ENCODE measurements at regions not wholly inside any gene's neighbourhood (a gene's known extent, or its start where the extent isn't known, plus 50 kb on each side); places are given as distances from the start of the nearest gene placed in this dataset.
"Not testable (repeated sequence)": the region's sequence is repeated elsewhere in the genome, so short reads cannot be mapped to it uniquely, and the experiment has no call there.

GRCh38 chr6:69623357-69623756 lies 173.5 kb downstream of the LMBRD1 start:
- DNase-seq = no peak

- no peak for DNase-seq
These were observed 173.9 kb downstream of the LMBRD1 start for GRCh38 chr6:69622924-69623323.

DNA sequence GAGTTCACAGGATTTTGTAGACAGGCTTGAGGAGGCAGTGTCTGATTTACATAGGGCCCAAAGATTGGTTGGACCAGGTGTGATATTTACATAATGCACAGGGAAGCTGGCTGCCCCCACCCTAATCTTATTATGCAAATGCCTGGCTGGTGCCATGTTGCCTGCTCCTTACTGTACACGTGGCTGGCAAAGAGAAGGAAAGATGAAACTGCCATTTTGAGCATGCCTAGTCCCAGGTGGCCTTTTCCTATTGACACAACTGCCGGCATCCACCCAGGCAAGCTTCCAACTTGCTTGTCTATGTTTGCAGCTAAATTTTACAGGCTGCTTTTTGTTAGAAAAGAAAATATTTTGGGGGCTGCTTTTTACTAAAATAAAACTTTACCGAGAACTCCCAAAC lies 174.6 kb downstream of the LMBRD1 start:
- no peak for DNase-seq

GRCh38 chr6:69617163-69617562 lies 179.6 kb downstream of the LMBRD1 start:
- DNase-seq = no peak

DNA sequence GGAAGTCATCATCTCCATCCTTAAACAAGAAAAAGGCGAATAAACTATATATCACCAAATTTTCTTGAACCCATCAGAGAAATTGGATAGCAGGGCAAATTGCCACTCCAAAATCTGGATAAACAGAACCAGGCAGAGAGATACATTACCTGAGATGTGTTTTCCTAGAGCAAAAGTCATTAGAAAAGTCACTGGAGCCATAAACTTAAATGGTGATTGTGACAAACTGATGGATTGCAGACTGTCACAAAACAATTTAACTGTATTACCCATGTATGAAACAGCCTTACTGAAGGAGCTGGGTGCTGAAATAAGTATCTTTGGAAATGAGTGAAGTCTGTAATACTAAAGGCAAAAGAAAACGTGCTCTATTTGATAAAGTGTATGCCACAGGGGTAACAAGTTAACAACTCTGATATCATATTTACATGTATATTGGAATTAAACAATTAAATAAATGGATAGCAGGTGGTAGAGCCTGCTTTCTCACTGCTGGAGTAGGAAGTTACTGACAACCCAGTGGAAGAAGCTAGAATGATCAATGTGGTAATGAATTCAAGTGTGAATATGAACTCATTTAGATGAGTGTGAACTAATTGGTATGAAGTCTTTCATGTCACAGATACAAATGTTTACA lies 186.9 kb downstream of the LMBRD1 start:
- DNase-seq = no peak

- no peak for DNase-seq
These were observed 195.7 kb downstream of the LMBRD1 start for GRCh38 chr6:69601132-69601531.

- DNase-seq = no peak
These were observed 202.4 kb downstream of the LMBRD1 start for GRCh38 chr6:69594405-69594804.

GRCh38 chr6:69593706-69594105 lies 203.1 kb downstream of the LMBRD1 start:
- DNase-seq = peak; percentile 5

DNA sequence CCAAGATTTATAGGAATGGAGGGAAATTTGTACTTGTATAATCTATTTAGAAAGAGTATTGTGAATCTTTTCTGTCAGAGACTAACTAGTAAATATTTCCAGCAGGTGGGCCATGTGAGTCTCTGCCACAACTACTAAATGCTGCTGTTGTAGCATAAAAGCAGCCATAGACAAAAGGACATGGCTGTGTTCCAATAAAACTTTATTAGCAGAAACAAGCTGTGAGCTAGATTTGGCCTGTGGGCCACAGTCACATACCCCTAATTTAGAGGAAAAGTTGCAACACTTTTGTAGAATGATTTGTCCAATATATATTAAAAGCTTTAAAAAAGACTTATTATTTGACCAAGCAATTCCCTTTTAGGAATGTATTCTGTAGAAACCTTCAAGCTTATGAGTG lies 207.2 kb downstream of the LMBRD1 start:
- no peak for DNase-seq

GRCh38 chr6:69584913-69585729 lies 211.7 kb downstream of the LMBRD1 start:
- DNase-seq = peak; percentile 73

GRCh38 chr6:69584536-69584912 lies 212.3 kb downstream of the LMBRD1 start:
- peak; percentile 86 for DNase-seq

- no peak for DNase-seq
These were observed 215.2 kb downstream of the LMBRD1 start for GRCh38 chr6:69581581-69581980.

GRCh38 chr6:69580706-69581105 lies 216.1 kb downstream of the LMBRD1 start:
- DNase-seq = no peak

- peak; percentile 69 for DNase-seq
These were observed 218.4 kb downstream of the LMBRD1 start for GRCh38 chr6:69578361-69578890.

GRCh38 chr6:69571234-69571633 lies 225.6 kb downstream of the LMBRD1 start:
- no peak for DNase-seq

DNA sequence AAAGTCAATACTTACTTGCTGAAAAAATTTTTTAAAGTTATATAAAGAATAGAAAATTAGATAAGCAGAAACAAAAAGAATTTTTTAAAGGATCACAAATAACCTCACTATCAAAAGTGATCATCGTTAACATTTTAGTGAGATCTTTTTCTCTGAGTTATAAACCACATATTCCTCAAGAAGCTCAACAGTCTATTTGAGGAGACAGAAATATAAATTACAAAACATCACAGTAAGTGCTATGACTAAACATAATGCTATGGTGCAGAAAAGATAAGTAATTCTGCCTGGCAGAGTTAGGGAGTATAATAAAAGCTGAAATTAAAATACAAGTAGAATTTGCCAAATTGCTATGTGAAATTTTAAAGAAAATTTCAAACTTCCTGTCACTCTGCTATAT lies 226.7 kb downstream of the LMBRD1 start:
- DNase-seq = peak; percentile 46

DNA sequence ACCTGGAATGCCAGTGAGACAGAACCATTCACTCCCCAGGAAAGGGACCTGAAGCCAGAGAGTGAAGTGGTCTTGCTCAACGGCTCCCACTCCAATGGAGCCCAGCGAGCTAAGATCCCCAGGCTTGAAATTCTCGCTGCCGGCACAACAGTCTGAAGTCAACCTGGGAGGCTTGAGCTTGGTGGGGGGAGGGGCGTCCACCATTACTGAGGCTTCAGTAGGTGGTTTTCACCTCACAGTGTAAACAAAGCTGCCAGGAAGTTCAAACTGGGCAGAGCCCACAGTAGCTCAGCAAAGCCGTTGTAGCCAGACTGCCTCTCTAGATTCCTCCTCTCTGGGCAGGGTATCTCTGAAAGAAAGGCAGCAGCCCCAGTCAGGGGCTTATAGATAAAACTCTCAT lies 236.2 kb downstream of the LMBRD1 start:
- not testable (repeated sequence) for DNase-seq

- no peak for DNase-seq
These were observed 241.6 kb downstream of the LMBRD1 start for GRCh38 chr6:69555088-69555638.

DNA sequence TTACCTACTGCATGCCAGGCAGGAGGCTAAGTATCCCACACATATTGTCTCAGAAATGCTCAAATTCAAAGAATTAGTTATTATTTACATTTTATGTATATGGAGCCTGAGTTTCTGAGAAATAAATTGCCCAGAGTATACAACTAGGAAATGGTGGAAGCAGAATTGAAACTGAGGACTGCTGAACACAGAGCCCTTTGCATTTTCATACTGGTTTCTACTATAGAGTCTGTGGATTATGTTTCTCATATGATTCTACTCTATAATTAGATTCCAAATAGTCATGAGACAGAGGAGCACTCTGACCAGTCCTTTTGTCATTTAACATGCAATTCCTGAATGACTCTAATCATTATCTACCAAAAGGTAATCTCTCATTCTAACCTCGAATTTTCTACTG lies 254.3 kb downstream of the LMBRD1 start:
- no peak for DNase-seq

DNA sequence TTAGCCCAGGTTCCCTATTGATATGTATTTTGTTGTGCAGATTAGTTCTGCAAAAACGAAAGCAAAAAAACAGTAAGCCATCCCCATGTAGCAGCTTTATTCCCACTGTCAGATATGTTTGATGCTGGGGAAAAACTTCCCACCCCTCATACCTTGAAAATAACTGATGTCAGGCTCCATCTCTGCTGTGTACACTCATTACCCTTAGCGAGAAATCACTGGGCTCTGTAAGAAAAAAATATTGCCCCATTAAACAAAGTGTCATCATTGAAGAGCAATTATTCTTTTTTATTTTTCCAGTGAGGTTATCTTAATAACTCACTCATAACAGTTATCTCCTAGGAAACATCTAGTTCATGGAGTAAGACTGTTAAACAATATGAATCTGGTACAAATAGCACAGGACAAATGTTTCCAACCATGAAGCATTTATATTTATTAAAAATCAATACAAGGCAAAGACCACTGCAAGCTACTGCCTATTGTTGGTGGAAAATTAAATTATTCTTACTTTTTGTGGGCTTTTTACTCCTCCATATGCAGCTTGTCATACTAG lies 268.8 kb downstream of the LMBRD1 start:
- no peak for DNase-seq

DNA sequence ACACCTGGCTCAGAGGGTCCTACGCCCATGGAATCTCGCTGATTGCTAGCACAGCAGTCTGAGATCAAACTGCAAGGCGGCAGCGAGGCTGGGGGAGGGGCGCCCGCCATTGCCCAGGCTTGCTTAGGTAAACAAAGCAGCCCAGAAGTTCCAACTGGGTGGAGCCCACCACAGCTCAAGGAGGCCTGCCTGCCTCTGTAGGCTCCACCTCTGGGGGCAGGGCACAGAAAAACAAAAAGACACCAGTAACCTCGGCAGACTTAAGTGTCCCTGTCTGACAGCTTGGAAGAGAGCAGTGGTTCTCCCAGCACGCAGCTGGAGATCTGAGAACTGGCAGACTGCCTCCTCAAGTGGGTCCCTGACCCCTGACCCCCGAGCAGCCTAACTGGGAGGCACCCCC lies 281.3 kb downstream of the LMBRD1 start:
- not testable (repeated sequence) for DNase-seq

DNA sequence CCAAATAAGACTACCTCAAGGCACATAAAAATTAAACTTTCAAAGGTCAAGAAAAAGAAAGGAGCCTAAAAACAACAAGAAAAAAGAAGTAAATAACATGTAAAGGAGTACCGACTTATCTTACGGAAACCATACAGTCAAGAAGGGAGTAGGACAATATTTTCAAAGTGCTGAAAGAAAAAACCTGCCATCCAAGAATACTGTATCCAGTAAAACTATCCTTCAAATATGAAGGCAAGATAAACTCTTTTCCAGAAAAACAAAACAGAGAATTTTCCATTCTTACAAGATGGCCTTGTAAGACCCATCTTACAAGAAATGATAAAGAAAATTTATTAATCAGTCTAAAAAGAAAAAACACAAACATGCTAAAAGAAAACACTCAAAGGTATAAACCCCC lies 302.2 kb downstream of the LMBRD1 start:
- no peak for DNase-seq

GRCh38 chr6:69489970-69490369 lies 306.8 kb downstream of the LMBRD1 start:
- DNase-seq = no peak

All from fibroblast of skin of back (primary cell).